Adrenal gland (tissue), 5 donors: ENCODE measurements at regions not wholly inside any gene's neighbourhood (a gene's known extent, or its start where the extent isn't known, plus 50 kb on each side); places are given as distances from the start of the nearest gene placed in this dataset.

Source experiments
- CTCF ChIP-seq, 6 experiments: fragments of 450-650 bp in 4 of 6; fragments of 200-600 bp in 2 of 6; sonication (generic) in 1 of 6; IDR thresholded peaks; 1 replicate in 5 of 6; 2 replicates in 1 of 6; pipeline versions ENCODE4 v1.5.1 to v1.8.0; 2016 to 2021; ENCODE audit warnings: antibody characterized with exemption in 6 of 6, mild to moderate bottlenecking in 2 of 6, moderate library complexity in 1 of 6
- POLR2A ChIP-seq, 2 donors: fragments of 450-650 bp; IDR thresholded peaks; one replicate each; pipeline ENCODE4 v1.6.1; 2017; ENCODE audit warnings: antibody characterized with exemption in 2 of 2, mild to moderate bottlenecking in 2 of 2, moderate library complexity in 1 of 2
- donor health status: DM: no; HTN: no; CAD: no.

GRCh38 chr9:96164268-96164683 is 137.7 kb downstream of the HSD17B3 start:
- TF ChIP-seq CTCF (IDR thresholded peaks at IDR 0.05), result no peak
- TF ChIP-seq POLR2A (IDR thresholded peaks at IDR 0.05), result no peak
